Esophagus mucosa (tissue), 1 donor: ENCODE measurements at regions not wholly inside any gene's neighbourhood (a gene's known extent, or its start where the extent isn't known, plus 50 kb on each side); places are given as distances from the start of the nearest gene placed in this dataset.

ENCODE experiments used
- ATAC-seq: fragments of 200-7000 bp; cut with Tn5 transposase; one replicate; pipeline ENCODE4 v1.9.1; 2020
- donor health status: DM: yes; HTN: yes; CAD: no.

GRCh38 chr9:13432904-13433303, 153.4 kb upstream of the MPDZ start:
- no peak for ATAC-seq

DNA sequence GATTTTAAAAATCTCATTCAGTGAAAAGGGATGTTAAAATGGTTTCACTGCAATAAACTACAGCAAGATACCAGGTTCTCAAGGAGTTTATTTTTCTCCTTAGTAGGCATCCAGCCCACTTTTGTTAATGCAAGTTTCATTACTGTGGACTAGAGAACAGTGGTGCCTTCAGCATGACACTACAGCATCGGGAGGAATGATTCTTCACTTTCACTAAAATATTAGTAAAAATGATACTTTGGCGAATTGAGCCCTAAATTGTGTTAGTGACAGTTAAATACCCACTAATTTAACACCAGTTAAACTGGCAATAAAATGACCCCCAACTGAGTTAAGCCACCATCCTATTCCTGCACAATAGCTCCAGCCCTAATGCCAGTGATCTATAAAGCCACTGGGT, 152.2 kb upstream of the MPDZ start:
- ATAC-seq = no peak

DNA sequence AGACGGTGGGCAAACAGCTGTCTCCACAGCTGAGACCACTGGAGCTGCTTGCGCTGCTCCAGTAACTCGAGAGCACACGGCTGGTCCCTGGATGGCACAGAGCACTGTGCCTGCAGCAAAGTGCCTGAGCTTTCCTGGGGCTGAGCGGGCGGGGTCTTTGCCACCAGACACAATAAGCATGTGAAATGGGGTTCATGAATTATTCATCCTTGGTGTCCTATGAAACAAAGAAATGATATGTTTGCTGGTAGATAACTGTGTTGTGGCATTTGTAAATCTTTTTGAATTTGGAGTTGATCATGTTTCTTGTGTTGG, 151.7 kb upstream of the MPDZ start:
- no peak for ATAC-seq

GRCh38 chr9:13430368-13431221, 151.1 kb upstream of the MPDZ start:
- ATAC-seq = no peak

DNA sequence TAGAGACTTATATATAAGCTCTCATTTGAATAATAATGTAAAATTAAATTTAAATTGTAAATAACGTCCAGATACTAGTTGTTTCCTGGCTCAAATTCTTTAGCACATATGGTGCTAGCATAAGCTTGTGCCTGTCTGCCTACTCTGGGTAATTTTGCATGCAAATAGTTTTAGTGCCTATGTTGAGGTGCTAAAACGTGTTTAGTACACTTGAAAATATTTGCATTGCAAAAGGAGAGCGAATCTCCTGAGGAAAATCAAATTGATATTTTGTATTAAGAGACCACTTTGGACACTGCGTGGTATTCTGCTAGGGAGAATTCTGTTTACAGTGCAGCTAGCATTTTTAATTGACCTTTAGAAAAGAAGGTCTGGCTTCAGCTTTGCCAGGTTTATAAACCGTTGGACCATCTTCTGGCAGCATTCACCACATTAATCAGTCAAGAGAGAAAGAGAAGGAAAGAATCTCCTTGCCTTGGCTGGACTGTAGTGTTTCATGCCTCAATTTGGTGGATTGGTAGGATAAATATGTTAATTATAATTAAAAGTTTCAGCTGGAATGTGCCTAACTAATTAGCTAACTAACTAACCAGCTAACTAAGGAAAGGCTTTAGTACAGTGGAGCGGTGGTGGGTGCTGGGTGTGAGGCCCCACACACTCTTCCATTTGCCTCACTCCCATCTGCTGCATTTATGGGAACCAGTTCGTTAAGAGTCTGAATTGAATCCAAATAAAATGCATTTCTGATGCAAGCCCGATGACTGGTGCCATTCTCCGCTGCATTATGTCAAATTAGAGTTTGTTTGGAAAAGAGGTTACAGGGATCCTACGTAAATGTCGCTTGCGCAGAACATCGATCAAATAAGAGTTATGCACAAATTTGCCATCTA, 150.1 kb upstream of the MPDZ start:
- no peak for ATAC-seq

GRCh38 chr9:13428766-13429165, 149.3 kb upstream of the MPDZ start:
- no peak for ATAC-seq

DNA sequence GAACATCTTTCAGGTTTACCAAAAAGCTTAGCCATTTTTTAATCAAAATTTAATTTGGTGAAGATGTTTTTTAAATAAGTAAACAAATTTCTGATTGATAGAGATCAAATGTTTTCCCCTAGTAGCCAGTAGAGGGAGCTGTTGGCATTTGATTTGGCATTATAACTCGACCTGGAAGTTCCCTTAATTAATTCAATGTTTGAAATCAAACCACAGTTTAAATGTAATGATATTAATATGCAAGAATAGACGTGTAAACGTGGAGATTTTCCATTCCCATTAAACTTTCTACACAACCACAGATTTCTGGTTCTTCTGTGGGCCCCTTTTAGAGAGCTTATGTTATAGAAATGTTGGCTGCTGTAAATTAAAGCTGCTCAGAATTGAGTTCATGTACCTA, 148.1 kb upstream of the MPDZ start:
- no peak for ATAC-seq

DNA sequence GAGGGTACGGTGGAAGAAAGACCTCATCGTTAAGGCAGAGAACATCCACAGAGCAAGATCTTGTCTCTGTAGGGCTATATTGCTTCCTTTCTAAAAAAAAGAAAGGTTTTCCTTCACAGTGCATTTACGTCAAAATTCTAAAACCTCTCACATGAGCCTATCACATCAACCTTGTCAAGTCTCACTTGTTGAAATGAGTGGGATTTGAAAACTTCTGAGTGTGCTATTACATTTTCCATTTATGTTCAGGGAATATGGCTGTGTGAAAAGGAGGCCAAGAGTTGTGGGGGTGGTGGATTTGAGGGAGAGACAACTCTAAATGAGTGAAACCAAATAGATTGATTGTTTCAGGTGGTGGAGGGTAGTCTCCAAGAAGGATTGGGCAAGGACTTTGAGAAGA, 147.1 kb upstream of the MPDZ start:
- no peak for ATAC-seq

DNA sequence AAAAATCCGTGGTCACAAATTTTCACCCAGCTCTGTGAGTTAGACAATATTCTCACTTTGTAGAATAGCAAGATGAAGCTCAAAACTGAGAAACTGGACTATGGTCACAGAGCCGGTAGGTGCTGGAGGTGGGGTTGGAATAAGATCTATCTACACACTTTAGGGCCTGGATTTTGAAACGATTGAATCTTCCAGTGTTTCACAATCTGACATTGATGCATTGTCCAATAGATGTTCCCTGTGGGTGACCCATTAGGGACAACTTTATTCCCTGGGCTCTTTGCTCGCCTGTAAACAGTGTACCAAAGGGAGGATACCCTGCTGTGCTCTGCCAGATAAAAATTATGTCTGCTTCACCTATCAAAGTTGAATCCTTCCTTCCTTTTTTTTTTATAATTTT, 145.4 kb upstream of the MPDZ start:
- ATAC-seq = no peak

- ATAC-seq = no peak
Measured at GRCh38 chr9:13424204-13424603, 144.7 kb upstream of the MPDZ start.

DNA sequence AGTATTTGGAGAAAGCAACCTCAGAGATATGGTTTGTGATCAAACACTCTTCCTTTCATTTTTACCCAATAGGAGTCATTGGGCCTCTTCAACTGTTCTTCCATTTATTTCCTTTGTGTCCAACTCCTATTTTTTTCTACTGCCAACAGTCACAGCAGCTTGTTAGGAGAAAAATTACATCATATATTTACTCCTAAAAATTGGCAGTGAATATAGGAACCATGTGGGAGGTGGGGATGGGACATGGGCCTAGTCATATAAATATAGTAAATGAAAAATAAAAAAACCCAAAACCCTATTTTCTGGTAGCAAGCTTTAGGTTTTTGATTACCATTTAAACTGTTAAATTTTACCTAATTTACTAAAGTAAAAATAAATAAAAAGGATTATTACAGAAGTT, 134.9 kb upstream of the MPDZ start:
- ATAC-seq = no peak

- ATAC-seq = no peak
Measured at GRCh38 chr9:13412331-13412730, 132.8 kb upstream of the MPDZ start.

- no peak for ATAC-seq
Measured at GRCh38 chr9:13411791-13412190, 132.3 kb upstream of the MPDZ start.

GRCh38 chr9:13410566-13411031, 131.1 kb upstream of the MPDZ start:
- no peak for ATAC-seq

- no peak for ATAC-seq
Measured at GRCh38 chr9:13397661-13398060, 118.2 kb upstream of the MPDZ start.

DNA sequence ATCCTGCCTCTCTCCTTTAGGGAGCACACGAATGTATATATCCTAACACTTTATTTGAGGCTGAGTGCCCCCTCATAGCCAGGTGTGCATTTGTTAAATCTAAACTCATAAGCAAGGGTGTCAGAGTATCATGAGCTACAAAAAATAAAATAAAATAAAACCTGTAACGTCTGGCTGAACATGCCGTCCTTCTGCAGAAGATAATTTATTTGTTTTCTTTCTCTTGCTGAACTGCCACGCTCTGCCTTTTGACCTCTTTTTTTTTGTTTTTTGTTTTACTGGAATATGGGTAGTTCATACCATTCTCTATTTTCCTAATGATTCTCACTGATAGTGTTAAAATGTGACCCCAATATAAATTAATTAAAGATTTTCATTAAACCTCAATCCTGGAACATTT, 117.7 kb upstream of the MPDZ start:
- ATAC-seq = no peak

DNA sequence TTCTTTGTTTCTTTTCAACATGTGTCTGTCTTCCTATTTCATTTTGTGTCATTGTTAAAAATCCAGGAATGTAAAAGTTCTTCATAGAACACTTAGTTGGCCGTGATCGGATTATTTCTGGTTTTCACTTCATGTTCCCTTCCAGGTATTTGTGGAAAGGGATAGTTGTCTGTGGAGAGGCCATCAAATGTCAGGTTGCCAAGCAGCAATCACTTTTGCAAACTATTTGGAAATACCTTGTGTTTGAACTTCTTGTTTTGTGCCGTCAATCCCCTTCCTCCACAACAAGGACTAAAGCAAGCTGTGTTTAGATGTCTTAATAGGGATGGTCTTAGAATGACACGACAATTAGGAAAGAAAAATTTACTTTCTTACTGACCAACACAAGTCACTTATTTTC, 116.9 kb upstream of the MPDZ start:
- no peak for ATAC-seq

DNA sequence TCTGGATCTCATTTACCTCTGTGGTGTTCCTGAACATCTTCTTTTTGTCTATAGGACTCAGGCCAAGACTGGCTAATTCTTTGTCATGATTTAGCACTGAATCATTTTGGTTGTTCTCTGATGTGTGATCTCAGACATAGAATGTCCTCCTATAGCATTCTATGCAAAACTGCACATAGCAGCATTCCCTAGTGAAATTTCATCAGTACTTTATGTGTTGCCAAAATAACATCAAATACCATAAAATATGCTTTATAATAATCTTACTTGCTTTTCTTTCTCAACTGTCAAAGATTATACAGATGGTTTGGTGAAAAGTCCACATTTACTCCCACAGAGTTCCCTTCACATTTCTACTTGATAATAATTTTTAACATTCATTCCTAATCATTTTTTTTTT, 115.7 kb upstream of the MPDZ start:
- ATAC-seq = no peak

DNA sequence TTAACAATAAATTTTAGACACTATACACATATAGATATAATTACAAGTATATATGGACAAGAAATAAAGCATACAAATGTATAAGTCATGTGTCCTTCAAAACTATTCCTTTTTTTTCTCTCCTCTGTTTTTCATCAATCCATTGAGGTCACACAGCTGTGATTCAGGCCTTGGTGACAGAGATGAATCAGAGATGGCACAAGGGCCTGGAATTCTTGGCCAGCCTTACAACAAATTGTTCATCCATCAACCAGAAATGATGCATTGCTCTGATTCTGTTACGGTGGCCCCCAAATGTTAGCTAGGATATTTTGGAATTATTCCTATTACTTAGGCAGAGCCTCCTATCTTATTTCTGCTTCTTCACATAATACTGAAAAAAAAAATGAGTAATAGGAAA, 108.7 kb upstream of the MPDZ start:
- ATAC-seq = no peak

DNA sequence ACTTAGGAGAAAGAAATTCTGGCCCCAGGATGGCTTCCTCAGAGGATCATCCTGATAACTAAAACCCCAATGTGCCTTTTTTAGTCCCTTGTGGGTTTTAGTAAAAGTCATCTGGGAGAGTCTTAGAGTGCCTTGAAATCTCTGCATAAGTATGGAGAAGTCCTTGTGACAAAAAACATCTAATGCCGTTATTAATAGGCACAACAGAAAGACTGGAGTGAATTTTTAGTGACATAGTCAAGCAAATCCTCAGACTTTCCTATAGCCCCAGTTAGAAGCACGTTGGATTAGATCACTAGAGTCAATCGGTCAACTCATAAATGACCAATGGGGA, 108.2 kb upstream of the MPDZ start:
- no peak for ATAC-seq

- ATAC-seq = no peak
Measured at GRCh38 chr9:13386935-13387733, 107.6 kb upstream of the MPDZ start.

GRCh38 chr9:13386316-13386715, 106.8 kb upstream of the MPDZ start:
- ATAC-seq = no peak

- no peak for ATAC-seq
Measured at GRCh38 chr9:13383855-13384254, 104.4 kb upstream of the MPDZ start.
